Prostate gland (tissue), 2 donors: ENCODE measurements at regions not wholly inside any gene's neighbourhood (a gene's known extent, or its start where the extent isn't known, plus 50 kb on each side); places are given as distances from the start of the nearest gene placed in this dataset.

Experiments used
- DNase-seq: peaks from one replicate; pipeline ENCODE4 v3.0.0-alpha.2; 2019; ENCODE audit warnings: low spot score
- H3K27ac ChIP-seq, 2 donors: fragments of 200-600 bp; sonication (generic); 2 replicates each; pipeline ENCODE4 v1.5.1; 2017 to 2019
- H3K27me3 ChIP-seq: fragments of 200-600 bp; sonication (generic); replicated peaks from 2 replicates; pipeline ENCODE4 v1.5.1; 2019; ENCODE audit not compliant: insufficient read depth
- H3K36me3 ChIP-seq, 2 donors: fragments of 200-600 bp; sonication (generic); 1 replicate in 1 of 2; 2 replicates in 1 of 2; pipeline versions ENCODE4 v1.5.1 to v1.8.1; 2017 to 2019
- H3K4me1 ChIP-seq: fragments of 200-600 bp; sonication (generic); replicated peaks from 2 replicates; pipeline ENCODE4 v1.5.1; 2019
- H3K4me3 ChIP-seq, 2 donors: fragments of 200-600 bp; sonication (generic); 2 replicates each; pipeline ENCODE4 v1.5.1; 2017 to 2019
- H3K9me3 ChIP-seq: fragments of 200-600 bp; sonication (generic); 2 replicates; pipeline ENCODE4 v1.5.1; 2017
- CTCF ChIP-seq, 4 experiments: fragments of 200-600 bp in 2 of 4; fragments of 450-650 bp in 2 of 4; sonication (generic) in 2 of 4; IDR thresholded peaks; 1 replicate in 3 of 4; 2 replicates in 1 of 4; pipeline ENCODE4 v1.5.1; 2016 to 2019; ENCODE audit warnings: antibody characterized with exemption in 4 of 4, mild to moderate bottlenecking in 2 of 4, moderate library complexity in 2 of 4
- POLR2A ChIP-seq: fragments of 450-650 bp; IDR thresholded peaks from one replicate; pipeline ENCODE4 v1.6.1; 2016; ENCODE audit warnings: antibody characterized with exemption, mild to moderate bottlenecking
- POLR2AphosphoS5 ChIP-seq: sonication (generic); formaldehyde crosslinking; IDR thresholded peaks from one replicate; pipeline ENCODE4 v1.6.1; 2017; ENCODE audit warnings: antibody characterized with exemption
- WGBS: methylation state at CpG from one replicate; pipeline ENCODE4 v1.1.5; 2018; 5-methylcytosine and 5-hydroxymethylcytosine counted together
- intact Hi-C: fragments of 100-400 bp; cut with DNase I; formaldehyde crosslinking; loops from one replicate; pipeline ENCODE4 v1.14.2; 2022

- Histone ChIP-seq H3K36me3 (no peaks in the 10 kb centered on the region), H3K27ac (no peak overlapping the region), H3K9me3 (no peaks in the 10 kb centered on the region), H3K27me3 (no peaks in the 10 kb centered on the region), H3K4me1 (peaks cover 4% of the 10 kb centered on the region), H3K4me3 (peak overlapping the region; percentile 19 to 23)
- intact Hi-C loops: no loop called here
- under 1% methylated on average over 47 of the region's 47 CpGs for WGBS
- peak; percentile 39 for DNase-seq
- TF ChIP-seq POLR2A (no peak), CTCF (IDR thresholded peaks at IDR 0.05) (peak in 2 of 4 experiments; percentile 26 to 30), POLR2AphosphoS5 (no peak)
Measured at GRCh38 chr18:39841482-39842365, 2113.3 kb upstream of the PIK3C3 start.

- Histone ChIP-seq H3K36me3 (no peaks in the 10 kb centered on the region), H3K27ac (no peak overlapping the region), H3K4me1 (peaks cover 4% of the 10 kb centered on the region), H3K9me3 (no peaks in the 10 kb centered on the region), H3K4me3 (peak overlapping the region in 1 of 2 donors; percentile 19), H3K27me3 (no peaks in the 10 kb centered on the region)
- DNase-seq: no peak
- intact Hi-C loops: no loop called here
- 14% methylated on average over 7 of the region's 7 CpGs for WGBS
- TF ChIP-seq POLR2AphosphoS5 (no peak), CTCF (IDR thresholded peaks at IDR 0.05) (no peak), POLR2A (no peak)
Measured at GRCh38 chr18:39840856-39841481, 2114.1 kb upstream of the PIK3C3 start.

GRCh38 chr18:39840406-39840805, 2114.6 kb upstream of the PIK3C3 start:
- H3K27me3 ChIP-seq: no peaks in the 10 kb centered on the region
- intact Hi-C loops: no loop called here
- TF ChIP-seq CTCF (IDR thresholded peaks at IDR 0.05): no peak
- no peak for TF ChIP-seq POLR2A
- no peak for TF ChIP-seq POLR2AphosphoS5
- H3K9me3 ChIP-seq: no peaks in the 10 kb centered on the region
- H3K4me1 ChIP-seq: peaks cover 4% of the 10 kb centered on the region
- H3K27ac ChIP-seq: no peak overlapping the region
- DNase-seq: no peak
- no peak overlapping the region for H3K4me3 ChIP-seq
- no peaks in the 10 kb centered on the region for H3K36me3 ChIP-seq
- WGBS: 63% methylated on average over 3 of the region's 3 CpGs

- Histone ChIP-seq H3K4me3 (no peak overlapping the region), H3K9me3 (no peaks in the 10 kb centered on the region), H3K27me3 (no peaks in the 10 kb centered on the region), H3K36me3 (no peaks in the 10 kb centered on the region), H3K4me1 (peaks cover 4% of the 10 kb centered on the region), H3K27ac (no peak overlapping the region)
- WGBS: 95% methylated on average over 4 of the region's 4 CpGs
- no peak for DNase-seq
- intact Hi-C loops: no loop called here
- TF ChIP-seq CTCF (IDR thresholded peaks at IDR 0.05) (no peak), POLR2A (no peak)
Measured at GRCh38 chr18:39839782-39840181, 2115.3 kb upstream of the PIK3C3 start.

- intact Hi-C loops: no loop called here
- H3K4me1 ChIP-seq: peaks cover 4% of the 10 kb centered on the region
- no peak overlapping the region for H3K27ac ChIP-seq
- H3K27me3 ChIP-seq: no peaks in the 10 kb centered on the region
- no peak for TF ChIP-seq POLR2AphosphoS5
- no peak for TF ChIP-seq POLR2A
- TF ChIP-seq CTCF (IDR thresholded peaks at IDR 0.05): no peak
- H3K9me3 ChIP-seq: no peaks in the 10 kb centered on the region
- no peak overlapping the region for H3K4me3 ChIP-seq
- DNase-seq: no peak
- H3K36me3 ChIP-seq: no peaks in the 10 kb centered on the region
- WGBS: 92% methylated on average over 3 of the region's 3 CpGs
Measured at GRCh38 chr18:39838831-39839230, 2116.2 kb upstream of the PIK3C3 start.
